GM18951 (cell line): ENCODE measurements at regions not wholly inside any gene's neighbourhood (a gene's known extent, or its start where the extent isn't known, plus 50 kb on each side); places are given as distances from the start of the nearest gene placed in this dataset.
"Not testable (repeated sequence)": the region's sequence is repeated elsewhere in the genome, so short reads cannot be mapped to it uniquely, and the experiment has no call there.

Source experiments
- POLR2A ChIP-seq: IDR thresholded peaks from 4 replicates; pipeline ENCODE4 v1.6.1; 2011; ENCODE audit warnings: mild to moderate bottlenecking; ENCODE audit not compliant: insufficient read length, insufficient read depth; ENCODE audit errors: extremely low read depth
- in situ Hi-C: fragments of 300-500 bp; cut with MboI; formaldehyde crosslinking; loops from one replicate; pipeline ENCODE4 v1.12.0; 2022; ENCODE audit warnings: low sequenced_read_pairs, mixed read lengths, inconsistent platforms; ENCODE audit not compliant: unreplicated experiment

DNA sequence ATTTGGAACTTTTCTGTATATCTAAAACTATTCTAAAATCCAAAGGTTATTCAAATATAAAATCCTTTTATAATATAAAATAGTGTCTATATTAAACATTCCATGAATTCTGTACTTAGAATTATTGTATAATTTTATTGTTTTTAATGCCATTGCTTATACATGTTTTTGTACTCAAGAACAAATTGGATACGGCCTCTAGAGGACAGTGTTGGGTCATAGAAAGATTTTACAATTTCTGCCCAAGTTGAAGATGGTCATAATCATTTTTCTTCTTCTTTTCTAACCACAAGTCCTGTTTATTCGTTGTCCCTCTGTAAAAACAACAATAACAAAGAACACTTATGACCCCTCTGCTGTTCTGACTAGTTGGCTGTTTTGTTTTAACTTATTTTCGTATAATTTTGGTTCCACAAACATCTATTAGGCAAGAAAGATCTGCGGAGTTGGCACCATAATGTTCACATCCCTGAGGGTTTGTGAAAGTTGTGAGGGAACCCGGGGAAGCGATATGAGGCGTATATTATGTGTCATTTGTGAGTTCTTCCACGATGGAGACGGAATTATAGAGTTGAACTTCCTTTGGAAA lies 75.7 kb upstream of the KIF26B start:
- TF ChIP-seq POLR2A, result no peak
- in situ Hi-C loops, result no loop called here

GRCh38 chr1:245074898-245075297 lies 79.9 kb upstream of the KIF26B start:
- no peak for TF ChIP-seq POLR2A
- in situ Hi-C loops, result no loop called here

DNA sequence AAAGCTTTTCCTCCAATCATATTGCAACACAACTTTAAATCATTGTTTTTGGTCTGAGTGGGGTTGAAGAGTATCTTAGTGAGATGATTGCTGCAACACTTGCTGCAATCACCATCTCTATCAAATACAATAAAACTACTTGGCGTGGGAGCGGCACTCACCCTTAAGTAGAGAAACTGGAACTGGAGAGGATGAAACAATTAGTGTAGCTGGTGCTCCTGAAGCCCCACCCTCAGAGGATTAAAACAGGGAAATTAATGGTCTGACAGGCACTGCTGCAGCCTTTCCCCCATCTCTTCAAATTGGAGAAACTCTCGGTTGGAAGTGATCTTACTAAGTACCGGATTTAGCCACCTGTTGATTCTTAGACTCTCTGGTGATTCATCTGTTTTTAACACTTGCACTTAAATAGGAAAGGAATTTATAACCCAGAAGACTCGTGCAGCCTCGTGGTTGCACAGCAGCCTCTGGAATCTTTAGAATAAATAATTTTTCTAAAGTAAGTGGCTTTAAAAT lies 80.5 kb upstream of the KIF26B start:
- in situ Hi-C loops, result no loop called here
- no peak for TF ChIP-seq POLR2A

DNA sequence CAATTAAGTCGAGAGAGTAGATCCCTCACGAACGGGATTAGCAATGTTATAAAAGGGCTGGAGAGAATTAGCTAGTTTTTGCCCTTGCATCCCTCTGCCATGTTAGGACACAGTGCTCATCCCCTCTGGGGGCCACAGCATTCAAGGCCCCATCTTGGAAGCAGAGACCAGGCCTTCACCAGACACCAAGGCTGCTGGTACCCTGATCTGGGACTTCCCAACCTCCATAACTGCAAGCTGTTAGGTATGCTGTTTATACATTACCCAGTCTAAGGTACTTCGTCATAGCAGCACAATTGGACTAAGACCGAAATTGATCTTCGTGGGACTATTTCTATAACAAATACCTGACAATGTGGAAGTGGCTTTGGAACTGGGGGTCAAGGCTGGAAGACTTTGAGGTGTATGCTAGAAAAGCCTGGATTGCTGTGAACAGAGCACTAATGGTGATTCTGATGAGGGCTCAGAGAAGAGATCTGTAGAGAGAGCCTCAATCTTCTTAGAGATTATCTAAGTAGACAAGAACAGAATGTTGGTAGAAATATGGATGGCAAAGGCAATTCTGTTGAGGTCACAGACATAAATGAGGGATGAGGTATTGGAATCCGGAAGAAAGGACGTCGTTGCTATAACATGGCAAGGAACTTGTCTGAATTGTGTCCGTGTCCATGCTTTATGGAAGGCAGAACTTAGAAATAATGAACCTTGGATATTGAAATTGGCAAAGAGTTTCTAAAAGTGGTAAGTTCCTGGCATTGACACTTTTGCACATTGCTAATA lies 83.8 kb upstream of the KIF26B start:
- no peak for TF ChIP-seq POLR2A
- in situ Hi-C loops, result no loop called here

DNA sequence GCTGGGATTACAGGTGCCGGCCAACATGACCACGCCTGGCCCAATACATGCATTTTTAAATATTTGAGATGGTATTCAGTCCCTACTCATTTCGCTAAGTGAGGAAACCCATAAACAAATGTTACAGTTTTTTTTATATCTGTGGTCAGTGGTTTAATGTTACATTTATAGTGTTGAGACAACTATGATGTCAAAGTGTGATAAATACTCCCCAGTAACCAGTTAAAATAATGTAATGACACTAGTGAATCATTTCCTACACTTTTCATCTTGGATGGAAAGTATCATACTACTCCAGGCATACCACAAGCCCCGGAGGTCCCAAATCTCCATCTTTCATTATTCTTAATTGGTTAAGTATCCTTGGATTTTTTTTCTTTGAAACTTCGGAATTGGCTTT lies 87.5 kb upstream of the KIF26B start:
- no peak for TF ChIP-seq POLR2A
- in situ Hi-C loops, result no loop called here

DNA sequence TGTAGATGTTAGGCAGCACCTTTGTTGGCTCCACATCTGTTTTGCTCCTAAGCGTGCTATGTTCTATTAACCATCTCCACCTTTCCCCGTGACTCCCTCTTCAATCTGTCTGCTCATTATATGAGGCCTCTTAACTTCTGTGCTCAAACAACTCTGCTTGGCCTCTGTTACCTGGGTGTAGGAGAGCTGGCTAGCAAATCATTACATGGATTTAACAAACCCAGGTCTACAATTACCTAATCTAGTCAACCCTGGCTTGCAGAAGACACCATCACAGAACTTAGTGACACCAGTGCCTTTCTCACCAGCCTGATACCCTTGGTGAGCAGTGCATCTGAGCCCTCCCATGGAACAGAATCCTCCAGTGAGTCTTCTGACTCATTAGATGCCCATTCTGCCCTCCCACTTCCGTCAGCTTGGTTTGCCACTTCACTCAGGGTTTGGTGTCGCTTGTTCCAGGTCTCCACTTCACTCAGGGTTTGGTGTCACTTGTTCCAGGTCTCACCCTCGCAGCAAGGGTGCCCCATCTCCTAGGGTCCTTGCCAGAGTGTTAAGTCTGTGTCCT lies 92.0 kb upstream of the KIF26B start:
- in situ Hi-C loops, result no loop called here
- TF ChIP-seq POLR2A, result no peak

DNA sequence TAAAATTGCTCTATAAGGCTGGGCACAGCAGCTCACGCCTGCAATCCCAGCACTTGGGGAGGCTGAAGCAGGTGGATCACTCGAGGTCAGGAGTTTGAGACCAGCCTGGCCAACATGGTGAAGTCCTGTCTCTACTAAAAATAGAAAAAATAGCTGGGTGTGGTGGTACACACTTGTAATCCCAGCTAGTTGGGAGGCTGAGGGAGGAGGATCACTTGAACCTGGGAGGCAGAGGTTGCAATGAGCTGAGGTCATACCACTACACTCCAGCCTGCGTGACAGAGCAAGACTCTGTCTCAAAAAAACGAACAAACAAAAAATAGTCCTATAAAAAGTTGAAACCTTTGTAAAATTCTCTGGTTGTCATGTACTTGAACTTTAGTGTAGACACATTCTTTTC lies 93.0 kb upstream of the KIF26B start:
- in situ Hi-C loops, result not testable (repeated sequence)

- no peak for TF ChIP-seq POLR2A
- in situ Hi-C loops, result no loop called here
Observed at GRCh38 chr1:245060684-245061374, 94.0 kb upstream of the KIF26B start.

DNA sequence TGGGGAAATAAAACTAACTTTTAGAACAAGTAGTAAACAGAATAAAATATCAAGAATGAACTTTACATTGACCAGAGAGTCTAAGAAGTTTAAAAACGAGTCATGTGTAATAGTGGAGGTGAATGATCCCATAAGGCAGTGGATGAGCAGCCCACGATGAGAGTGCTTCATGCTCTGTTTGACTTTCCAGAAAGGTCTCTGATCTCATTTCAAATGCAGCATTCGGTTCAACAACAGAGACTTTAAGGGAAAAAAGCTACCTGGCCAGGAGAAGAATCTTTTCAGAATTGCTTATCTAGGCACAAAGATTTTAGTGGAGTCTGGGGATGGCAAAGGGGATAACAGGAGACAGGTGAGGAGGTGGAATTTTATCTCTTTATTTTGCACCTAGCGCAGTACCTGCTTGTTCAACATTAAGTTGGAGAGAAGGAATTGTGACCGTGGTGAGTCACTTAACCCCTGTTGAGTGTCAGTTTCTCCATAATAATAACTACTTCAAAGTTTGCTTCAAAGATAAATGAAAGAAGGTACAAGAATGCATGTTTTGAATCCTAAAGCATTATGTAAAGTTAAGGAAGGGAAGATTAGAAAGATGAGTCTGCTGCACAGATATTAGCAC lies 94.9 kb upstream of the KIF26B start:
- TF ChIP-seq POLR2A, result no peak
- in situ Hi-C loops, result no loop called here

- in situ Hi-C loops, result no loop called here
- no peak for TF ChIP-seq POLR2A
Observed at GRCh38 chr1:245058882-245059281, 95.9 kb upstream of the KIF26B start.

GRCh38 chr1:245058436-245058835 lies 96.3 kb upstream of the KIF26B start:
- in situ Hi-C loops, result no loop called here
- no peak for TF ChIP-seq POLR2A

DNA sequence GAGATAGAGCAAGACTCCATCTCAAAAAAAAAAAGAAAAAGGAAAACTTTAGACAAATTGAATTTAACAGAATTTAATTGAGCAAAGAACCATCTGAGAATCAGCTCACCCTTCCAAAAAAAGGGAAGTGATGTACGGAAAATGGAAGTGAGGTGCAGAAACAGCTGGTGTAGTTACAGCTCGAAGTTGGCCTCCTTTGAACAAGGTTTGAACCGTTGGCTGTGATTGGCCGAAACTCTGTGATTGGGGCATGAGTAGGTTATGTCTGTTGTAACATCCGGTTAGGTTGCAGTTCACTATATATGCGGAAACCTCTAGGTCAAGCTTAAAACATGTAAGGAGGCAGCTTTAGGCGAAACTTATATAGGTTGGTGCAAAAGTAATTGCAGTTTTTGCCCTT lies 97.9 kb upstream of the KIF26B start:
- in situ Hi-C loops, result no loop called here
- TF ChIP-seq POLR2A, result no peak

- in situ Hi-C loops, result not testable (repeated sequence)
Observed at GRCh38 chr1:245056296-245056695, 98.5 kb upstream of the KIF26B start.

DNA sequence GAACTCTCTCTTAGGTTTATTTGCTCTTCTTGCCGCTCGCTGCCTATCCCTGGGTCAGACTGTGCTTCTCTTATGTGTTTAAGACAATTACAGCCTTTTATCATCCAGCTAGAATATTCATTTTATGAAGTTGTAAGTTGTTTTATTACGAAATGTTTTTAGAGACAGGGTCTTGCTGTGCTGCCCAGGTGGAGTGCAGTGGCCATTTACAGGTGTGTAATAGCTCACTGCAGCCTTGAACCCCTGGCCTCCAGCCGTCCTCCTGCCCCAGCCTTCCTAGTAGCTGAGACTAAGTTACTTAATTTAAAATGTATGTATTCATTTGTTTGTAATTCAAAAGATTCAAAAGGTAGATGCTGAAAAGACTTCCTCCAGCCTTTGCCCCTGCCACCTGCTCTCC lies 99.0 kb upstream of the KIF26B start:
- TF ChIP-seq POLR2A, result no peak
- in situ Hi-C loops, result no loop called here
